ENCODE measurements at regions not wholly inside any gene's neighbourhood (a gene's known extent, or its start where the extent isn't known, plus 50 kb on each side); places are given as distances from the start of the nearest gene placed in this dataset.

- TF ChIP-seq, protein P1, sequence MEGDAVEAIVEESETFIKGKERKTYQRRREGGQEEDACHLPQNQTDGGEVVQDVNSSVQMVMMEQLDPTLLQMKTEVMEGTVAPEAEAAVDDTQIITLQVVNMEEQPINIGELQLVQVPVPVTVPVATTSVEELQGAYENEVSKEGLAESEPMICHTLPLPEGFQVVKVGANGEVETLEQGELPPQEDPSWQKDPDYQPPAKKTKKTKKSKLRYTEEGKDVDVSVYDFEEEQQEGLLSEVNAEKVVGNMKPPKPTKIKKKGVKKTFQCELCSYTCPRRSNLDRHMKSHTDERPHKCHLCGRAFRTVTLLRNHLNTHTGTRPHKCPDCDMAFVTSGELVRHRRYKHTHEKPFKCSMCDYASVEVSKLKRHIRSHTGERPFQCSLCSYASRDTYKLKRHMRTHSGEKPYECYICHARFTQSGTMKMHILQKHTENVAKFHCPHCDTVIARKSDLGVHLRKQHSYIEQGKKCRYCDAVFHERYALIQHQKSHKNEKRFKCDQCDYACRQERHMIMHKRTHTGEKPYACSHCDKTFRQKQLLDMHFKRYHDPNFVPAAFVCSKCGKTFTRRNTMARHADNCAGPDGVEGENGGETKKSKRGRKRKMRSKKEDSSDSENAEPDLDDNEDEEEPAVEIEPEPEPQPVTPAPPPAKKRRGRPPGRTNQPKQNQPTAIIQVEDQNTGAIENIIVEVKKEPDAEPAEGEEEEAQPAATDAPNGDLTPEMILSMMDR (conservative IDR thresholded peaks at IDR 0.05; ENCODE audit: low read depth in 2 of 2), result no peak
- TF ChIP-seq EZH2 (IDR thresholded peaks at IDR 0.05; ENCODE audit: low read depth, unreplicated experiment) (no peak), POLR2AphosphoS5 (IDR thresholded peaks at IDR 0.05; ENCODE audit: low read depth) (no peak), EZH2phosphoT487 (IDR thresholded peaks at IDR 0.05; ENCODE audit: unreplicated experiment) (no peak), ZNF331 (CRISPR knock-in tag; IDR thresholded peaks at IDR 0.05; ENCODE audit: low read depth) (no peak), JUNB (IDR thresholded peaks at IDR 0.05; ENCODE audit: unreplicated experiment) (no peak), NANOG (IDR thresholded peaks at IDR 0.05; ENCODE audit: borderline replicate concordance) (no peak), CREB1 (CRISPR knock-in tag; IDR thresholded peaks at IDR 0.05; ENCODE audit: low read depth) (no peak), ZNF114 (CRISPR knock-in tag; IDR thresholded peaks at IDR 0.05) (no peak)
- TF ChIP-seq, protein P2, sequence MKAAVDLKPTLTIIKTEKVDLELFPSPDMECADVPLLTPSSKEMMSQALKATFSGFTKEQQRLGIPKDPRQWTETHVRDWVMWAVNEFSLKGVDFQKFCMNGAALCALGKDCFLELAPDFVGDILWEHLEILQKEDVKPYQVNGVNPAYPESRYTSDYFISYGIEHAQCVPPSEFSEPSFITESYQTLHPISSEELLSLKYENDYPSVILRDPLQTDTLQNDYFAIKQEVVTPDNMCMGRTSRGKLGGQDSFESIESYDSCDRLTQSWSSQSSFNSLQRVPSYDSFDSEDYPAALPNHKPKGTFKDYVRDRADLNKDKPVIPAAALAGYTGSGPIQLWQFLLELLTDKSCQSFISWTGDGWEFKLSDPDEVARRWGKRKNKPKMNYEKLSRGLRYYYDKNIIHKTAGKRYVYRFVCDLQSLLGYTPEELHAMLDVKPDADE (IDR thresholded peaks at IDR 0.05), result no peak
- TF ChIP-seq, protein P3, sequence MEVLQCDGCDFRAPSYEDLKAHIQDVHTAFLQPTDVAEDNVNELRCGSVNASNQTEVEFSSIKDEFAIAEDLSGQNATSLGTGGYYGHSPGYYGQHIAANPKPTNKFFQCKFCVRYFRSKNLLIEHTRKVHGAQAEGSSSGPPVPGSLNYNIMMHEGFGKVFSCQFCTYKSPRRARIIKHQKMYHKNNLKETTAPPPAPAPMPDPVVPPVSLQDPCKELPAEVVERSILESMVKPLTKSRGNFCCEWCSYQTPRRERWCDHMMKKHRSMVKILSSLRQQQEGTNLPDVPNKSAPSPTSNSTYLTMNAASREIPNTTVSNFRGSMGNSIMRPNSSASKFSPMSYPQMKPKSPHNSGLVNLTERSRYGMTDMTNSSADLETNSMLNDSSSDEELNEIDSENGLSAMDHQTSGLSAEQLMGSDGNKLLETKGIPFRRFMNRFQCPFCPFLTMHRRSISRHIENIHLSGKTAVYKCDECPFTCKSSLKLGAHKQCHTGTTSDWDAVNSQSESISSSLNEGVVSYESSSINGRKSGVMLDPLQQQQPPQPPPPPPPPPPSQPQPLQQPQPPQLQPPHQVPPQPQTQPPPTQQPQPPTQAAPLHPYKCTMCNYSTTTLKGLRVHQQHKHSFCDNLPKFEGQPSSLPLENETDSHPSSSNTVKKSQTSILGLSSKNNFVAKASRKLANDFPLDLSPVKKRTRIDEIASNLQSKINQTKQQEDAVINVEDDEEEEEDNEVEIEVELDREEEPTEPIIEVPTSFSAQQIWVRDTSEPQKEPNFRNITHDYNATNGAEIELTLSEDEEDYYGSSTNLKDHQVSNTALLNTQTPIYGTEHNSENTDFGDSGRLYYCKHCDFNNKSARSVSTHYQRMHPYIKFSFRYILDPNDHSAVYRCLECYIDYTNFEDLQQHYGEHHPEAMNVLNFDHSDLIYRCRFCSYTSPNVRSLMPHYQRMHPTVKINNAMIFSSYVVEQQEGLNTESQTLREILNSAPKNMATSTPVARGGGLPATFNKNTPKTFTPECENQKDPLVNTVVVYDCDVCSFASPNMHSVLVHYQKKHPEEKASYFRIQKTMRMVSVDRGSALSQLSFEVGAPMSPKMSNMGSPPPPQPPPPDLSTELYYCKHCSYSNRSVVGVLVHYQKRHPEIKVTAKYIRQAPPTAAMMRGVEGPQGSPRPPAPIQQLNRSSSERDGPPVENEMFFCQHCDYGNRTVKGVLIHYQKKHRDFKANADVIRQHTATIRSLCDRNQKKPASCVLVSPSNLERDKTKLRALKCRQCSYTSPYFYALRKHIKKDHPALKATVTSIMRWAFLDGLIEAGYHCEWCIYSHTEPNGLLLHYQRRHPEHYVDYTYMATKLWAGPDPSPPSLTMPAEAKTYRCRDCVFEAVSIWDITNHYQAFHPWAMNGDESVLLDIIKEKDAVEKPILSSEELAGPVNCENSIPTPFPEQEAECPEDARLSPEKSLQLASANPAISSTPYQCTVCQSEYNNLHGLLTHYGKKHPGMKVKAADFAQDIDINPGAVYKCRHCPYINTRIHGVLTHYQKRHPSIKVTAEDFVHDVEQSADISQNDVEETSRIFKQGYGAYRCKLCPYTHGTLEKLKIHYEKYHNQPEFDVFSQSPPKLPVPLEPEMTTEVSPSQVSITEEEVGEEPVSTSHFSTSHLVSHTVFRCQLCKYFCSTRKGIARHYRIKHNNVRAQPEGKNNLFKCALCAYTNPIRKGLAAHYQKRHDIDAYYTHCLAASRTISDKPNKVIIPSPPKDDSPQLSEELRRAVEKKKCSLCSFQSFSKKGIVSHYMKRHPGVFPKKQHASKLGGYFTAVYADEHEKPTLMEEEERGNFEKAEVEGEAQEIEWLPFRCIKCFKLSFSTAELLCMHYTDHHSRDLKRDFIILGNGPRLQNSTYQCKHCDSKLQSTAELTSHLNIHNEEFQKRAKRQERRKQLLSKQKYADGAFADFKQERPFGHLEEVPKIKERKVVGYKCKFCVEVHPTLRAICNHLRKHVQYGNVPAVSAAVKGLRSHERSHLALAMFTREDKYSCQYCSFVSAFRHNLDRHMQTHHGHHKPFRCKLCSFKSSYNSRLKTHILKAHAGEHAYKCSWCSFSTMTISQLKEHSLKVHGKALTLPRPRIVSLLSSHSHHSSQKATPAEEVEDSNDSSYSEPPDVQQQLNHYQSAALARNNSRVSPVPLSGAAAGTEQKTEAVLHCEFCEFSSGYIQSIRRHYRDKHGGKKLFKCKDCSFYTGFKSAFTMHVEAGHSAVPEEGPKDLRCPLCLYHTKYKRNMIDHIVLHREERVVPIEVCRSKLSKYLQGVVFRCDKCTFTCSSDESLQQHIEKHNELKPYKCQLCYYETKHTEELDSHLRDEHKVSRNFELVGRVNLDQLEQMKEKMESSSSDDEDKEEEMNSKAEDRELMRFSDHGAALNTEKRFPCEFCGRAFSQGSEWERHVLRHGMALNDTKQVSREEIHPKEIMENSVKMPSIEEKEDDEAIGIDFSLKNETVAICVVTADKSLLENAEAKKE (CRISPR knock-in tag; IDR thresholded peaks at IDR 0.05), result no peak
- TF ChIP-seq, protein P4, sequence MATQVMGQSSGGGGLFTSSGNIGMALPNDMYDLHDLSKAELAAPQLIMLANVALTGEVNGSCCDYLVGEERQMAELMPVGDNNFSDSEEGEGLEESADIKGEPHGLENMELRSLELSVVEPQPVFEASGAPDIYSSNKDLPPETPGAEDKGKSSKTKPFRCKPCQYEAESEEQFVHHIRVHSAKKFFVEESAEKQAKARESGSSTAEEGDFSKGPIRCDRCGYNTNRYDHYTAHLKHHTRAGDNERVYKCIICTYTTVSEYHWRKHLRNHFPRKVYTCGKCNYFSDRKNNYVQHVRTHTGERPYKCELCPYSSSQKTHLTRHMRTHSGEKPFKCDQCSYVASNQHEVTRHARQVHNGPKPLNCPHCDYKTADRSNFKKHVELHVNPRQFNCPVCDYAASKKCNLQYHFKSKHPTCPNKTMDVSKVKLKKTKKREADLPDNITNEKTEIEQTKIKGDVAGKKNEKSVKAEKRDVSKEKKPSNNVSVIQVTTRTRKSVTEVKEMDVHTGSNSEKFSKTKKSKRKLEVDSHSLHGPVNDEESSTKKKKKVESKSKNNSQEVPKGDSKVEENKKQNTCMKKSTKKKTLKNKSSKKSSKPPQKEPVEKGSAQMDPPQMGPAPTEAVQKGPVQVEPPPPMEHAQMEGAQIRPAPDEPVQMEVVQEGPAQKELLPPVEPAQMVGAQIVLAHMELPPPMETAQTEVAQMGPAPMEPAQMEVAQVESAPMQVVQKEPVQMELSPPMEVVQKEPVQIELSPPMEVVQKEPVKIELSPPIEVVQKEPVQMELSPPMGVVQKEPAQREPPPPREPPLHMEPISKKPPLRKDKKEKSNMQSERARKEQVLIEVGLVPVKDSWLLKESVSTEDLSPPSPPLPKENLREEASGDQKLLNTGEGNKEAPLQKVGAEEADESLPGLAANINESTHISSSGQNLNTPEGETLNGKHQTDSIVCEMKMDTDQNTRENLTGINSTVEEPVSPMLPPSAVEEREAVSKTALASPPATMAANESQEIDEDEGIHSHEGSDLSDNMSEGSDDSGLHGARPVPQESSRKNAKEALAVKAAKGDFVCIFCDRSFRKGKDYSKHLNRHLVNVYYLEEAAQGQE (IDR thresholded peaks at IDR 0.05; ENCODE audit: unreplicated experiment), result no peak
Observed at GRCh38 chr3:59189939-59190338, 140.1 kb upstream of the CFAP20DC start.
